ENCODE measurements at regions not wholly inside any gene's neighbourhood (a gene's known extent, or its start where the extent isn't known, plus 50 kb on each side); places are given as distances from the start of the nearest gene placed in this dataset.

DNA sequence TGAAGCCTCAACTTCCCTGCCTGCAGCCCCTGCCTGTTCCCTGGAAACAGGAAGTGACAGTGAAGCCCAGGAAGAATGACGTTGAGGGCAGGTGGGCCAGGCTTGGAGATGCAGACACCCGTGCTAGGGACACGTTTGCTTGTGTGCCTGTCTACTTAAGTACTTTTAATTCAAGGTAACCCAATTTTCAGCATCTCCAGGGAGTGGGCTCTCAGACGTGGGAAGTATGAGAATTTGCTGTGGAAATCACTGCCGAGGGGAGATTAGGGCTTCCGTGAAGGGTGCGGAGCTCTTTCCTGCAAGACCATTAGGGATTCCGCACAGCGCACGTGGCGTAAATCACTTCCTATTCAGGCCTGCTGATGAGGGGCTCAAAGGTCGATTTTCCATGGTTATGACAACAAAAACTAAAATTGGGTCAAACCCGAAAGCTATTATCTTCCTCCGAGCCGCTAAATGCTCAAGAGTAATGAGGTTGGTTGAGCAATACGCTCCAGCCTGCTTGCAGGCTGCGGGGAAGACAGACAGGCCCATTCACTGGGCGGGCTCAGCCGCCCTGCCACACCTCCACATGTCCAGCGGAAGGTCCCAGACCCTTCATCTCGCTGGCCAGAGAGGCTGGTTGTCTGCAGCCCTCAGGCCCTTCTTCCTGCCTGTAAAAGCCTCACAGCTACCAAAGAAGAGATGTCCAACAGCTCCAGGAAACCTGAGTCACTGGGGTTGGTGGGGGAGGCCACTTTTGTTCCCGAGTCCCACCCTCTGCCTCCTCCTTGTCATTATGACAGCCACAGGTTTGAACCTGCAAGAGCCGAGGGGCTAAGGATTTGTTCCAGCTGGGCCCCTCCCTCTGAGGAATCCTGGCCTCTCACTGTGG lies 109.9 kb downstream of the RBFOX3 start:
- TF ChIP-seq, protein P1, sequence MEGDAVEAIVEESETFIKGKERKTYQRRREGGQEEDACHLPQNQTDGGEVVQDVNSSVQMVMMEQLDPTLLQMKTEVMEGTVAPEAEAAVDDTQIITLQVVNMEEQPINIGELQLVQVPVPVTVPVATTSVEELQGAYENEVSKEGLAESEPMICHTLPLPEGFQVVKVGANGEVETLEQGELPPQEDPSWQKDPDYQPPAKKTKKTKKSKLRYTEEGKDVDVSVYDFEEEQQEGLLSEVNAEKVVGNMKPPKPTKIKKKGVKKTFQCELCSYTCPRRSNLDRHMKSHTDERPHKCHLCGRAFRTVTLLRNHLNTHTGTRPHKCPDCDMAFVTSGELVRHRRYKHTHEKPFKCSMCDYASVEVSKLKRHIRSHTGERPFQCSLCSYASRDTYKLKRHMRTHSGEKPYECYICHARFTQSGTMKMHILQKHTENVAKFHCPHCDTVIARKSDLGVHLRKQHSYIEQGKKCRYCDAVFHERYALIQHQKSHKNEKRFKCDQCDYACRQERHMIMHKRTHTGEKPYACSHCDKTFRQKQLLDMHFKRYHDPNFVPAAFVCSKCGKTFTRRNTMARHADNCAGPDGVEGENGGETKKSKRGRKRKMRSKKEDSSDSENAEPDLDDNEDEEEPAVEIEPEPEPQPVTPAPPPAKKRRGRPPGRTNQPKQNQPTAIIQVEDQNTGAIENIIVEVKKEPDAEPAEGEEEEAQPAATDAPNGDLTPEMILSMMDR (IDR thresholded peaks at IDR 0.05): no peak
- no peak for TF ChIP-seq TCF7L2 (IDR thresholded peaks at IDR 0.05; ENCODE audit: low read depth, low read length)
